ENCODE measurements at regions not wholly inside any gene's neighbourhood (a gene's known extent, or its start where the extent isn't known, plus 50 kb on each side); places are given as distances from the start of the nearest gene placed in this dataset.

GRCh38 chr1:115185336-115185735 is 96.0 kb upstream of the TSPAN2 start:
- TF ChIP-seq CTCF (IDR thresholded peaks at IDR 0.05; ENCODE audit: low read depth, low read length), result no peak

GRCh38 chr1:115184951-115185331 is 95.6 kb upstream of the TSPAN2 start:
- TF ChIP-seq CTCF (IDR thresholded peaks at IDR 0.05; ENCODE audit: low read depth, low read length), result no peak
- 0 out of 2 replicates have a peak overlapping the region, but pooled peaks have one; percentile 11 for H3K4me3 ChIP-seq (ENCODE audit: low read depth, low read length)

More at GRCh38 chr1:115185336-115185735, 96.0 kb upstream of the TSPAN2 start:
- H3K4me3 ChIP-seq (ENCODE audit: low read depth, low read length), result no peak overlapping the region

- 0 out of 2 replicates have a peak overlapping the region, but pooled peaks have one; percentile 11 for H3K4me3 ChIP-seq (ENCODE audit: low read depth, low read length)
- no peak for TF ChIP-seq CTCF (IDR thresholded peaks at IDR 0.05; ENCODE audit: low read depth, low read length)
These were observed 95.1 kb upstream of the TSPAN2 start for GRCh38 chr1:115184260-115184950.

GRCh38 chr1:115183721-115184259 is 94.5 kb upstream of the TSPAN2 start:
- H3K4me3 ChIP-seq (ENCODE audit: low read depth, low read length), result no peak overlapping the region
- no peak for TF ChIP-seq CTCF (IDR thresholded peaks at IDR 0.05; ENCODE audit: low read depth, low read length)

- H3K4me3 ChIP-seq (ENCODE audit: low read depth, low read length), result no peak overlapping the region
- no peak for TF ChIP-seq CTCF (IDR thresholded peaks at IDR 0.05; ENCODE audit: low read depth, low read length)
These were observed 93.9 kb upstream of the TSPAN2 start for GRCh38 chr1:115183158-115183557.

- no peak for TF ChIP-seq CTCF (IDR thresholded peaks at IDR 0.05; ENCODE audit: low read depth, low read length)
- no peak overlapping the region for H3K4me3 ChIP-seq (ENCODE audit: low read depth, low read length)
These were observed 92.9 kb upstream of the TSPAN2 start for GRCh38 chr1:115182012-115182715.

- no peak for TF ChIP-seq CTCF (IDR thresholded peaks at IDR 0.05; ENCODE audit: low read depth, low read length)
These were observed 91.9 kb upstream of the TSPAN2 start for GRCh38 chr1:115181231-115181630.

More at GRCh38 chr1:115181231-115181630, 91.9 kb upstream of the TSPAN2 start:
- H3K4me3 ChIP-seq (ENCODE audit: low read depth, low read length), result no peak overlapping the region
